ENCODE measurements at regions not wholly inside any gene's neighbourhood (a gene's known extent, or its start where the extent isn't known, plus 50 kb on each side); places are given as distances from the start of the nearest gene placed in this dataset.

GRCh38 chr17:54085934-54086333 lies 263.2 kb downstream of the KIF2B start:
- H3K79me2 ChIP-seq (ENCODE audit: low read depth): no peaks in the 10 kb centered on the region
- no peak overlapping the region for H3K27ac Mint-ChIP-seq
- no peak overlapping the region for H3K9ac ChIP-seq
- H3K27me3 ChIP-seq: no peaks in the 10 kb centered on the region
- DNase-seq (ENCODE audit: low spot score): peak; percentile 47
- H3K4me3 ChIP-seq: no peak overlapping the region
- H4K20me1 ChIP-seq (ENCODE audit: low read depth): no peaks in the 10 kb centered on the region
- H3K27me3 Mint-ChIP-seq (ENCODE audit: insufficient read depth, low read depth): peaks cover 2% of the 10 kb centered on the region
- H3K4me2 ChIP-seq: no peak overlapping the region
- H3K36me3 ChIP-seq: no peaks in the 10 kb centered on the region
- no peak overlapping the region for H3K4me3 Mint-ChIP-seq
- TF ChIP-seq, protein P1, sequence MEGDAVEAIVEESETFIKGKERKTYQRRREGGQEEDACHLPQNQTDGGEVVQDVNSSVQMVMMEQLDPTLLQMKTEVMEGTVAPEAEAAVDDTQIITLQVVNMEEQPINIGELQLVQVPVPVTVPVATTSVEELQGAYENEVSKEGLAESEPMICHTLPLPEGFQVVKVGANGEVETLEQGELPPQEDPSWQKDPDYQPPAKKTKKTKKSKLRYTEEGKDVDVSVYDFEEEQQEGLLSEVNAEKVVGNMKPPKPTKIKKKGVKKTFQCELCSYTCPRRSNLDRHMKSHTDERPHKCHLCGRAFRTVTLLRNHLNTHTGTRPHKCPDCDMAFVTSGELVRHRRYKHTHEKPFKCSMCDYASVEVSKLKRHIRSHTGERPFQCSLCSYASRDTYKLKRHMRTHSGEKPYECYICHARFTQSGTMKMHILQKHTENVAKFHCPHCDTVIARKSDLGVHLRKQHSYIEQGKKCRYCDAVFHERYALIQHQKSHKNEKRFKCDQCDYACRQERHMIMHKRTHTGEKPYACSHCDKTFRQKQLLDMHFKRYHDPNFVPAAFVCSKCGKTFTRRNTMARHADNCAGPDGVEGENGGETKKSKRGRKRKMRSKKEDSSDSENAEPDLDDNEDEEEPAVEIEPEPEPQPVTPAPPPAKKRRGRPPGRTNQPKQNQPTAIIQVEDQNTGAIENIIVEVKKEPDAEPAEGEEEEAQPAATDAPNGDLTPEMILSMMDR (IDR thresholded peaks at IDR 0.05): peak; percentile 24
- TF ChIP-seq EZH2phosphoT487 (IDR thresholded peaks at IDR 0.05): no peak
- TF ChIP-seq EZH2 (IDR thresholded peaks at IDR 0.05): no peak
- peak overlapping the region; percentile 95 for H2AFZ ChIP-seq (replicated peaks)
- peaks cover 5% of the 10 kb centered on the region for H3K9me3 Mint-ChIP-seq
- H3K9me3 ChIP-seq (ENCODE audit: low read depth): no peaks in the 10 kb centered on the region
- no peaks in the 10 kb centered on the region for H3F3A ChIP-seq (ENCODE audit: low read depth)
- no peaks in the 10 kb centered on the region for H3K4me1 Mint-ChIP-seq
- H3K36me3 Mint-ChIP-seq: no peaks in the 10 kb centered on the region
- H3K4me1 ChIP-seq: no peaks in the 10 kb centered on the region
- H3K27ac ChIP-seq: no peak overlapping the region

- no peak overlapping the region for H2AFZ ChIP-seq (replicated peaks)
- no peaks in the 10 kb centered on the region for H3K27me3 ChIP-seq
- Mint-ChIP-seq H3K4me1 (no peaks in the 10 kb centered on the region), H3K27me3 (ENCODE audit: insufficient read depth, low read depth) (no peaks in the 10 kb centered on the region), H3K36me3 (no peaks in the 10 kb centered on the region), H3K4me3 (no peak overlapping the region), H3K9me3 (no peaks in the 10 kb centered on the region), H3K27ac (no peak overlapping the region)
- no peak overlapping the region for H3K4me2 ChIP-seq
- H3K4me3 ChIP-seq: no peak overlapping the region
- no peak overlapping the region for H3K9ac ChIP-seq
- no peaks in the 10 kb centered on the region for H3K36me3 ChIP-seq
- no peaks in the 10 kb centered on the region for H4K20me1 ChIP-seq (ENCODE audit: low read depth)
- H3K4me1 ChIP-seq: no peaks in the 10 kb centered on the region
- H3F3A ChIP-seq (ENCODE audit: low read depth): no peaks in the 10 kb centered on the region
- H3K9me3 ChIP-seq (ENCODE audit: low read depth): no peaks in the 10 kb centered on the region
- TF ChIP-seq, protein P1 (IDR thresholded peaks at IDR 0.05): no peak
- no peak for TF ChIP-seq EZH2phosphoT487 (IDR thresholded peaks at IDR 0.05)
- H3K79me2 ChIP-seq (ENCODE audit: low read depth): no peaks in the 10 kb centered on the region
- no peak overlapping the region for H3K27ac ChIP-seq
- no peak for DNase-seq (ENCODE audit: low spot score)
Measured at GRCh38 chr17:54096216-54096615, 273.5 kb downstream of the KIF2B start.

GRCh38 chr17:54099221-54099620 lies 276.5 kb downstream of the KIF2B start:
- H3K27me3 ChIP-seq: no peaks in the 10 kb centered on the region
- no peaks in the 10 kb centered on the region for H3K9me3 ChIP-seq (ENCODE audit: low read depth)
- H2AFZ ChIP-seq (replicated peaks): no peak overlapping the region
- no peak overlapping the region for H3K9ac ChIP-seq
- H3K9me3 Mint-ChIP-seq: peaks cover 13% of the 10 kb centered on the region
- H3K27ac ChIP-seq: no peak overlapping the region
- DNase-seq (ENCODE audit: low spot score): no peak
- TF ChIP-seq, protein P1 (IDR thresholded peaks at IDR 0.05): no peak
- TF ChIP-seq EZH2phosphoT487 (IDR thresholded peaks at IDR 0.05): no peak
- no peak for TF ChIP-seq EZH2 (IDR thresholded peaks at IDR 0.05)
- H3K27me3 Mint-ChIP-seq (ENCODE audit: insufficient read depth, low read depth): no peaks in the 10 kb centered on the region
- no peak overlapping the region for H3K4me2 ChIP-seq
- no peak overlapping the region for H3K27ac Mint-ChIP-seq
- H3K4me1 Mint-ChIP-seq: no peaks in the 10 kb centered on the region
- no peaks in the 10 kb centered on the region for H3F3A ChIP-seq (ENCODE audit: low read depth)
- no peak overlapping the region for H3K4me3 ChIP-seq
- no peaks in the 10 kb centered on the region for H4K20me1 ChIP-seq (ENCODE audit: low read depth)
- no peak overlapping the region for H3K4me3 Mint-ChIP-seq
- H3K79me2 ChIP-seq (ENCODE audit: low read depth): no peaks in the 10 kb centered on the region
- H3K36me3 Mint-ChIP-seq: no peaks in the 10 kb centered on the region
- H3K36me3 ChIP-seq: no peaks in the 10 kb centered on the region
- H3K4me1 ChIP-seq: no peaks in the 10 kb centered on the region

Data from neural progenitor cell (in vitro differentiated cells).